NT2/D1 (cell line): ENCODE measurements at regions not wholly inside any gene's neighbourhood (a gene's known extent, or its start where the extent isn't known, plus 50 kb on each side); places are given as distances from the start of the nearest gene placed in this dataset.

Source experiments
- SUZ12 ChIP-seq: IDR thresholded peaks from 2 replicates; pipeline ENCODE4 v1.6.1; 2011; ENCODE audit not compliant: insufficient read length, insufficient read depth; ENCODE audit errors: extremely low read depth
- YY1 ChIP-seq: IDR thresholded peaks from 2 replicates; pipeline ENCODE4 v1.6.1; 2011; ENCODE audit not compliant: insufficient read length, insufficient read depth
- ZNF274 ChIP-seq: IDR thresholded peaks from 2 replicates; pipeline ENCODE4 v1.6.1; 2011; ENCODE audit warnings: mild to moderate bottlenecking, low read depth, low read length

DNA sequence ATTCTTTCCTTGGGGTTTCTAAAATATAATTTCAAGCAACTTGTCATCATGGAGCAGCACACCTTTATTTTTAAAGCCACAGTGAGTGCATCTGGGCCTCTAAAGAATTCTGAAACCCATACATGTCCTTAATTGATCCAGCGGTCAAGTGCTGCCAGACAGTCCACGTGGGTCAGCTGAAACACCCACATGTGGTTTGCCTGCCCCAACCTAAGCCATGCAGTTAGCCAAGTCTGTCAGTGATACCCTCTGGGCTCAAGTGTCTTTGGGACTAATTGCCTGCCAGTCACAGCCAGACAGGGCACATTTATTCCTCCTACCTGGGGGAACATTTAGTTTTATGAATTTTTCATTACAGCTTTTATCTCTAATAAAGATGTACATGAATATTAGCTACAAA lies 291.4 kb upstream of the SLC30A5 start:
- TF ChIP-seq ZNF274 = no peak
- TF ChIP-seq SUZ12 = no peak
- no peak for TF ChIP-seq YY1
